Cardiac fibroblast (primary cell): ENCODE measurements at regions not wholly inside any gene's neighbourhood (a gene's known extent, or its start where the extent isn't known, plus 50 kb on each side); places are given as distances from the start of the nearest gene placed in this dataset.

Experiments used
- DNase-seq, 2 donors: peaks; one replicate each; pipeline versions ENCODE4 v3.0.0 to v3.0.0-alpha.2; 2010; ENCODE audit warnings: low read depth in 2 of 2
- H3K4me3 ChIP-seq, 2 donors: replicated peaks in 1 of 2; 1 replicate in 1 of 2; 2 replicates in 1 of 2; pipeline ENCODE4 v1.5.1; 2011; ENCODE audit warnings: low read depth in 2 of 2, low read length in 2 of 2, mild to moderate bottlenecking in 2 of 2, moderate library complexity in 1 of 2
- TF ChIP-seq, protein P1 (sequence below): IDR thresholded peaks from one replicate; pipeline ENCODE4 v1.5.1; 2011; ENCODE audit warnings: low read depth, mild to moderate bottlenecking, low read length, inconsistent platforms

DNA sequence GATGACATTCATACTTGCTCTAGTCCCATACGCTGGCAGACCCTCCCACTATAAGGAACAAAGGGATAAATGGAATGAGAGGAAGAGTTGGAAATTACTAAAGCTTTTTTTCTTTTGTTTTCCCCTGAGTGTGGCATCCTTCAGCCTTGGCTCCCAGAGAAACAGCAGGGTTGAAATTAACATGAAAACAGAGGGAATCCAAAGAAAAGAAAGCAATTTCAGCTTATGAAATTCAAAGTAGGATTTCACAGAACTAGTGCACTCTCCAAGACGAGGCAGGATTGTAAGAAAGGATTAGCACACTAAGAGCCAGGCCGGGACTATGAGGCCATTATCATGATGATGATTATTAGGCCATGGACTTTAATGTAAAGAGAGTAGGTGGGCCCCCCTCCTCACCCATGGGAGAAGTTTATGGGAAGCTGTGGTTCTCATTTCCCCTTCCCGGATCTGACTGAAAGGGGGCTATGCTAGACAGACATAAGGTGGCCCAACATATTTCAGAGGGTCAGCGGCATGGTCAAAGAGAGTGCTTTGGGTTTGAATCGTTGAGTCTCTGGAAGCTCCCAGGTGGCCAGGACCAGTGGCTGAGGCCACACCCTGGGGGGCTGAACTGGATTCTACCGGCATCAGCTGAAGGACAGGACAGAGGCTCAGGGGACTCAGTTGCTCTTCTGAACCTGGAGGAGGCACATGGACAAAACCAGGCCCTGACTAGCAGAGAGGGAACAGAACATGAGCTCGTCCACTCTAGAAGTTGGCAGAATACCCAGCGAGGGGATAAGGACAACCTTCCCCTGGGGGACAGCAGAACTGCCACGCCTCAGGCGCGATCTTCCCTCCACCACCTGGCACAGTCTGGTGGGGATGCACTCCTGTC, 100.1 kb upstream of the ARL4C start:
- TF ChIP-seq, protein P1, sequence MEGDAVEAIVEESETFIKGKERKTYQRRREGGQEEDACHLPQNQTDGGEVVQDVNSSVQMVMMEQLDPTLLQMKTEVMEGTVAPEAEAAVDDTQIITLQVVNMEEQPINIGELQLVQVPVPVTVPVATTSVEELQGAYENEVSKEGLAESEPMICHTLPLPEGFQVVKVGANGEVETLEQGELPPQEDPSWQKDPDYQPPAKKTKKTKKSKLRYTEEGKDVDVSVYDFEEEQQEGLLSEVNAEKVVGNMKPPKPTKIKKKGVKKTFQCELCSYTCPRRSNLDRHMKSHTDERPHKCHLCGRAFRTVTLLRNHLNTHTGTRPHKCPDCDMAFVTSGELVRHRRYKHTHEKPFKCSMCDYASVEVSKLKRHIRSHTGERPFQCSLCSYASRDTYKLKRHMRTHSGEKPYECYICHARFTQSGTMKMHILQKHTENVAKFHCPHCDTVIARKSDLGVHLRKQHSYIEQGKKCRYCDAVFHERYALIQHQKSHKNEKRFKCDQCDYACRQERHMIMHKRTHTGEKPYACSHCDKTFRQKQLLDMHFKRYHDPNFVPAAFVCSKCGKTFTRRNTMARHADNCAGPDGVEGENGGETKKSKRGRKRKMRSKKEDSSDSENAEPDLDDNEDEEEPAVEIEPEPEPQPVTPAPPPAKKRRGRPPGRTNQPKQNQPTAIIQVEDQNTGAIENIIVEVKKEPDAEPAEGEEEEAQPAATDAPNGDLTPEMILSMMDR = no peak
- DNase-seq = no peak

DNA sequence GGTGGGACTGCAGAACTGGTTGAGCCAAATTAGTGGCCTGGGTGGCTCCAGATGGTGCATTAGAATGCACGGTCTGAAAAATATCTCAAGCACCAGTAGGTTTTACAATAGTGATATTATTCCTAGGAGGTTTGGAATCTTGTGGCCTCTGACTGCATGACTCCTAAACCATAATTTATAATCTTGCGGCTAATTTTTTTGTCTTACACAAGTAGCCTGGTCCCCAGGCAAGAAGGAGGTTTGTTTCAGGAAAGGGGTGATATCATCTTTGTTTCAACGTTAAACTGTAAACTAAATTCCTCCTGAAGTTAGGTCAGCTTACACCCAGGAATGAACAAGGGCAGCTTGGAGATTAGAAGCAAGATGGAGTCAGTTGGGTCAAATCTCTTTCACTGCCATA, 98.9 kb upstream of the ARL4C start:
- H3K4me3 ChIP-seq = no peak overlapping the region
- peak in 1 of 2 donors; percentile 4 for DNase-seq
- TF ChIP-seq, protein P1 = no peak

More for the DNA sequence above, 100.1 kb upstream of the ARL4C start:
- no peak overlapping the region for H3K4me3 ChIP-seq

DNA sequence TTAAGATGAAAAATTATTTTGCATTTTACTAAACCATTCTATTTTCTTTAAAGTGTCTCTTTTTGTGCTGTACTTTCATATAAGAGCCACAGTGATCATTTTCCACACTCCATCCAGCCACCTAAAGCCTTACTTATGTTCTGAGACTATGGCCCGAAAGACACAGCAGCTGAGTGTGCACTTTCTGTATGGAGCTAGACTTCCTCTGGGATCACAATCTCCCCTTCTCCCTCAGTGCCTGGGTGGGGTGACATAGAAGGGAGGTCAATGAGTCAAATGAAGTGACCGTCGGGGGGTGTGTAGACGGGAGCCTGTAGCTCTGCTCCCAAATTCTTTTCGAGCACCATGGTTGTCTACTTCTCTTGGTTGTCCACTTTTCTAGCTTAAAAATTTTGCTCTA, 97.8 kb upstream of the ARL4C start:
- TF ChIP-seq, protein P1 = no peak
- no peak for DNase-seq

DNA sequence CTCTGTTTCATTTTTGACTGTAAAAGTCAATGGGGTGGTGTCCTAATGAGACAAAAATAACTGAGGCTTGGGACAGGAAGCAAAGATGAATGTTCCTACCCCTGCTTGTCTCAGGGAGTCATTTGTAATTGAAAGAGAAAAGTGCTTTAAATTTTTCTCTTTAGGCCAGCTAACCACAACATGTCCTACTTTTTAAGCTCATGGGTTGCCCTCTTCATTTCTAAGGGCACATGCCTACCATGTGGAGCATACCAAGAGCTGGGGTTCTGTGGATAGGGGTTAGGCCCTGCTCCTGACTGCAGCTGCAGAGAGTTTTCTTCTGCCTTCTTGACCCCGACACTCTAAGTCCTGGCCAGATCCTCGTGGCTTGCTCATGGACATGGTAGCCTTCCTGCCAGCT, 96.8 kb upstream of the ARL4C start:
- DNase-seq = peak in 1 of 2 donors; percentile 17
- H3K4me3 ChIP-seq = no peak overlapping the region
- TF ChIP-seq, protein P1 = no peak

More for the DNA sequence above, 97.8 kb upstream of the ARL4C start:
- no peak overlapping the region for H3K4me3 ChIP-seq

DNA sequence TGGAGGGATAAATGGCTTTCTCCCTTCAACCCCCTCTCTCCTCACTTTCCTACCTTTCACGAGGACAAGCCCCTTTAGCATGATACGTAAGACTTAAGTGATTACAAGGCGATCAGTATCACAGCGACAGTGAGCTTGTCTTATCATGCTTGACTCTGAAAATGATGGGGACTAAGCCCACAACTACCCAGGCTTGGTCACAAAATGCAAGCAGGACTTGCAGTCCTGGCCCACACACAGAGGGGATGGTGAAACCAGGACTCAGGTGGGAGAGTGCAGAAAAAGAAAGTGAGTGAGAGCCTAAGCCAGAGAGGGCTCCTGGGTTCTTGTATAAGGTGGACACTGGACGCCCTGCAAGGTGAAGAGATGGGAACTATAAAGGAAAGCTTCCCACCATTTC, 95.7 kb upstream of the ARL4C start:
- no peak for DNase-seq
- TF ChIP-seq, protein P1 = no peak
- no peak overlapping the region for H3K4me3 ChIP-seq

DNA sequence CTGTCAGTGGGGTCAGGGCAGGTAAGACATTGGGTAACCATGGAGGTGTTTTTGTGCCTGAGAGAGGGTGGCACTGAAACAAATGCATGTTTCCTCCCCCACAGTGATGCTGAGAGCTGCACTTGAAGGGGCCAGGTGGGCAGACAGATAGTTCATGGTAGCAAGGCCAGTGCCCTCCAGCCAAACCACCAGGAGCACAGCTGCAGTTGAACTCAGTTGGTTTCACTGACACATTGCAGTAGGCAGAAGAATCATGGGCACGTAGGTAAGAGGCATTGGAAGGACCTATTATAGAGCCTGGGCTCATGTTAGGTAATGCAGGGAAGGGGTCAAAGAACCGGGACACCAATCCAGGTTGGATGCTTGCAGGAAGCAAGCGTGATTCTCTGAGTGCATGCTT, 93.2 kb upstream of the ARL4C start:
- TF ChIP-seq, protein P1 = no peak
- H3K4me3 ChIP-seq = no peak overlapping the region
- DNase-seq = no peak

DNA sequence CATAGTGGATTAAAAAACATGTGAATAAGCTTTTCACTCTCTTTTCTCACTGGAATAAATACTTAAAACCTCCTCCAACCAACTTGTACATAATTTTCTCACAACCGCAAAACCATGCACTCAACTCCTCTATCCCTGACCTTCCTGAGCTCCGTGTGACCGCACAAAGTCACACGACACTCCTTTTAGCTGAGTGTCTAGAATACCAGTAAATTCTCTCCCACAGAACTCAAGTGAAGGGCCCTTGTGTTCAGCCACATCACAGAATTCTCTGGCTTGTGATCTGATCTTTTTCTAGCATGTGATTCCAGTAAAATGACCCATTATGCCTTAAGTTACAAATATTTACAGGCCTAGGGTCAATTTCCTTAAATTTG, 91.2 kb upstream of the ARL4C start:
- TF ChIP-seq, protein P1 = no peak
- no peak for DNase-seq
- H3K4me3 ChIP-seq = no peak overlapping the region
